OCI-LY3 (cell line): ENCODE measurements at regions not wholly inside any gene's neighbourhood (a gene's known extent, or its start where the extent isn't known, plus 50 kb on each side); places are given as distances from the start of the nearest gene placed in this dataset.

ENCODE experiments used
- EZH2phosphoT487 ChIP-seq: fragments of 200-600 bp; shearing (Covaris generic); IDR thresholded peaks from 2 replicates; pipeline ENCODE4 v1.6.1; 2018; ENCODE audit warnings: antibody characterized with exemption, mixed run types, low read depth
- TF ChIP-seq, protein P1 (sequence below): fragments of 200-600, 300-600 bp; sonication (generic); IDR thresholded peaks from 2 replicates; pipeline ENCODE4 v1.5.1; 2014; ENCODE audit warnings: antibody characterized with exemption, low read length, low read depth

DNA sequence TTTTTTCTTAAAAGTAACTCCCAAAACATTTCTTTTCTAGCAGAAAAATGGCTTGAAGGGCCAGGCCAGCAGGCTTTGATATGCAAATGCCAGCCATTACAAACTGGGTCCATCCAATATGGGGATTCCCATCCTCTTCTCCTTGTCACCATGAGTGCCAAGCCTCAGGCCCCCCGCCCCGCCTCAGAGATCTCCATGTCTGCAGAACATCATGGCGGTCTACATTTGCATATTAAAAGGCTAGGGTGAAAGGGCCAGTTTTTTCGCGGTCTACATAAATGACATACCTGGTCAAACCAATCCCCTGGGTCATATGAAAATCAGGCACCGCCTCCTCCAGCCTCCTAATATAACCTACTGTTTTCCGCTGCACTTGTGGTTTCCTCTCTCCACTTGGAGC is 1327.6 kb downstream of the UQCRFS1 start:
- TF ChIP-seq, protein P1, sequence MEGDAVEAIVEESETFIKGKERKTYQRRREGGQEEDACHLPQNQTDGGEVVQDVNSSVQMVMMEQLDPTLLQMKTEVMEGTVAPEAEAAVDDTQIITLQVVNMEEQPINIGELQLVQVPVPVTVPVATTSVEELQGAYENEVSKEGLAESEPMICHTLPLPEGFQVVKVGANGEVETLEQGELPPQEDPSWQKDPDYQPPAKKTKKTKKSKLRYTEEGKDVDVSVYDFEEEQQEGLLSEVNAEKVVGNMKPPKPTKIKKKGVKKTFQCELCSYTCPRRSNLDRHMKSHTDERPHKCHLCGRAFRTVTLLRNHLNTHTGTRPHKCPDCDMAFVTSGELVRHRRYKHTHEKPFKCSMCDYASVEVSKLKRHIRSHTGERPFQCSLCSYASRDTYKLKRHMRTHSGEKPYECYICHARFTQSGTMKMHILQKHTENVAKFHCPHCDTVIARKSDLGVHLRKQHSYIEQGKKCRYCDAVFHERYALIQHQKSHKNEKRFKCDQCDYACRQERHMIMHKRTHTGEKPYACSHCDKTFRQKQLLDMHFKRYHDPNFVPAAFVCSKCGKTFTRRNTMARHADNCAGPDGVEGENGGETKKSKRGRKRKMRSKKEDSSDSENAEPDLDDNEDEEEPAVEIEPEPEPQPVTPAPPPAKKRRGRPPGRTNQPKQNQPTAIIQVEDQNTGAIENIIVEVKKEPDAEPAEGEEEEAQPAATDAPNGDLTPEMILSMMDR: no peak
- TF ChIP-seq EZH2phosphoT487: no peak
